GM21360 (cell line): ENCODE measurements at regions not wholly inside any gene's neighbourhood (a gene's known extent, or its start where the extent isn't known, plus 50 kb on each side); places are given as distances from the start of the nearest gene placed in this dataset.

Experiments used
- ATAC-seq: cut with Tn5 transposase; IDR thresholded peaks from one replicate; pipeline ENCODE4 v1.9.1; 2021; ENCODE audit warnings: mild to moderate bottlenecking, moderate library complexity; ENCODE audit not compliant: unreplicated experiment

DNA sequence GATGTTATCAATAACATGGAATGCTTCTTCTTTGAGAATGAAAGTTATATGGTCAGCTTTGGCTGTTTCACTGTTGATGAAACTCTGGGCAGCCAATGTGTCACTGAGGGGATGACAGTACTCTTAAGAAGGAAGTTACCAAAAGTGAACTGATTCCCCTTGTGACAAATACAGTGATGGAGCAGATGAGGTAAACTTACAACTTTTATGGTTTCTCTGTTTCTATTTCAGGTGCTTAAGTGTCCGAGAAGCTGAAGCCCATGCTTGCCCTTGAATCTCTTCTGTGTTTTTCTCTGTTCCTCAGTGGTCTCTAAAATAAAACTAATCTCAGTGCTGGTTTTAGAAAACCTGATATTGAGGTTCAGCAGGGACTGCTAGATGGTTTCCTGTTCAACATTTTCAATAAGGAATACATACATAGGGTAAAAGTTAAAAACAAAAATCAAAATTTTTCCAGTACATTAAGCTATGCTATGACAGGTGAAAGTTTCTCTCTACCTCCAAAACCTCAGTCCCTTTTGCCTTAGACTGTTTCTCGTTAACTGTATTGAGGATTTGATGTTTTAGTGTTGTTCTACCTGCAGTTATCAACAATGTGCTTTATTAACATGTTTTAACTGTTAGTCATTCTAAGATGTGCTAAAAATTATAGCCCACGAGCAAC lies 454.4 kb upstream of the ADGRL4 start:
- peak; percentile 98 for ATAC-seq

DNA sequence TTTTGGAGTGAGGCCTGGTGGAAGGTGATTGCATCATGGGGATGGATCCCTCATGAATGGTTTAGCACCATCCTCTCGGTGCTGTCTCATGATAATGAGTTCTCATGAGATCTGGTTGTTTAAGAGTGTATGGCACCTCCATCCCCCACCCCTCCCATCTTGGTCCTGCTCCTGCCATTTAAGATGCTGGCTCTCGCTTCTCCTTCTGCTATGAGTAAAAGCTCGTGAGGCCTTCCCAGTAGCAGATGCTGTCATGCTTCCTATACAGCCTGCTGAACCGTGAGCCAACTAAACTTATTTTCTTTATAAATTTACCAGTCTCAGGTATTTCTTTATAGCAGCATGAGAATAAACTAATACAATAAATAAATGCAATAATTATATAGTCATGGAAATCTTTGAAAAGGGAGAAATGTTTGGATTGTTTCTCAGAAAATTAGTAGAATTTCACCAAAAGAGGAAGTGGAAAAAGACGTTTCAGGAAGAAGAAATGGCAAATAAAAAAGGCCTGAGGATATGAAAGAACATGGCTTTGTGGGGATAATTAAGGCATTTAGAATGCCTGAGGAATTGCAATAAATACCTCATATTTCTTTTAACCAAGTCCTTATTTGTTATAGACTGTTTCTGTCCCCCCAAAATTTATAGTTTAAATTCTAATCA lies 451.2 kb upstream of the ADGRL4 start:
- ATAC-seq, result no peak

DNA sequence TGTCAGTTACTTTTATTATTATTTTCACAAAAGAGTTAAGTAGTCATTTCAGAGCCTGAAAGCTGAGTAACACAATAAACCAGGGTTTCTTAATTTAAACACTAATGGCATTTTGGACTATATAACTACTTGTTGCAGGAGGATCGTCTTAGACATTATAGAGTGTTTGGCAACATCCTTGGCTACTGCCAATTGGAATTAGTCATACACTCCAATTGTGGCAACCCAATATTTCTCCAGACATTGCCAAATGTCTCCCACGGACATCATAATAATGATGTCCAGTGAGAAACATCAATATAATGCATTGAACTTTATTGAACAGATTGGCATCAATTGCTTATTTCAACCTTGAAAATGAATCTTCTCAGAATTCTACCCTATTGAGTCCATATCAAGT lies 441.9 kb upstream of the ADGRL4 start:
- no peak for ATAC-seq

DNA sequence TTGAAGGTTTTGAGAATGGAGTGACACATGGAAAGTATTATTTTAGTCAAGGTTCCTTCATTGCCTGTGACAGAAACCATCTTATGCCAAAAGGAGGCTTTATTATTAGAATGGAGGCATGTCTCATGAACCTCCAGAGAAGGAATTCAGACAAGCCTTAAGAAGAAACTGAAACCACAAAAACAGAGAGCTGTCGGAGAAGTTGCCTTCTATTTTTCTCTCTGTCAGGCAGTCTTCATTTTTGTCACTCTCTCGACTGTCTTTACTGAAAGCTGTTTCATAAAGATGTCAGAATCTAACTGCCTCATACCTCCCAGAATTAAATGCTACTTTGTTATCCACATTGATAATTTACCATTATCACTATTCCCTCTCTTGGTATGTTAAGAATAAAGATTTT lies 434.7 kb upstream of the ADGRL4 start:
- no peak for ATAC-seq

DNA sequence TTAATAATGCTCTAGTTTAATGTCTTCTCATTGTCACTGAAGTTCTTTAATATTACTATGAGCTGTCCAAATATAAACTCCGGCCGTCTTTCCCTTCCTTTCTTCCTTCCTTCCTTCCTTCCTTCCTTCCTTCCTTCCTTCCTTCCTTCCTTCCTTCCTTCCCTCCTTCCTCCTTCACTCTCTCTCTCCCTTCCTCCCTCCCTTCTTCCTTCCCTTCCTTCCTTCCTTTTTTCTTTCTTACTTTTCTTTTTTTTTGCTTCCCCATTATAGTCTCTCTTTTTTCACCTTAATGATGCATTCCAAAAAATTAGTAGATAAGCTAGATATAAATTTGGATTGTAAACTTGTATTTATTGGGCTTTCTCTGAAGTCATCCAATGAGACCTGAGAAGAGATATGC lies 431.0 kb upstream of the ADGRL4 start:
- ATAC-seq, result no peak

DNA sequence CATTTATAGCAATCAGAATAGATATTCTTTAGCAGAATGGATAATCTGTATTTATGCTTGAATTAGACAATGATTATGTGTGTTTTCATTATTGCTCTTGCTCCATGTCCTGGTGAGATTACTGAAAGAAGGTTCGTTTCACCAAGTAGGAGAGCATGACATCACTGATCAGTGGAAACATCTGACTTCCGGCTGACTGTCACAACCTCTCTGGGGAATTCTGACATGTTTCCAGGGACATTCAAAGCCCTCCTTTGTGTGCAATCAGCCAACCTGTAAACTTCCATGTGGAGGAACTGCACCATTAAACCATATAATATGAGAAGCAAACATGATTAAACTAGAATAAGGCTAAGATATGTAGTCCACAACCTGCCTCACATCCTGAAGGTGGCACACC lies 424.8 kb upstream of the ADGRL4 start:
- no peak for ATAC-seq

DNA sequence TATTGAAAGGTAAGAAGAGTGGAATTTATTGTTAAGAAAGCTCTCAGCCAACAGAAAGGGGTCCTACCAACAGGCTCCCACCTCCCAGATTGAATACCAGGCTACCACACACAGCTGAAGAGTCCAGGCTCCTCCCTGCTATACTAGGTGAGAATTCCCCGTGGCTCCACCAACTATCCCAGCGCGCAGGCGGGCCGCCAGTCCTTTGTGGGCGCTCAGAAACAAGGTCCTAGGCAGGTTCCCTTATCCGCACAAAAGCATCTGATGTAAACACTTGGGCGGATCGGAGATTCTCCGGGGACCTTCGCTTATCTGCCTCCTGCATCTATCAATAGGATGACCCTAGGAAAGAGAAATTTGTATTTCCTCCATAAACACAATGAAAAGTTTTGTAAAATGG lies 423.9 kb upstream of the ADGRL4 start:
- no peak for ATAC-seq

DNA sequence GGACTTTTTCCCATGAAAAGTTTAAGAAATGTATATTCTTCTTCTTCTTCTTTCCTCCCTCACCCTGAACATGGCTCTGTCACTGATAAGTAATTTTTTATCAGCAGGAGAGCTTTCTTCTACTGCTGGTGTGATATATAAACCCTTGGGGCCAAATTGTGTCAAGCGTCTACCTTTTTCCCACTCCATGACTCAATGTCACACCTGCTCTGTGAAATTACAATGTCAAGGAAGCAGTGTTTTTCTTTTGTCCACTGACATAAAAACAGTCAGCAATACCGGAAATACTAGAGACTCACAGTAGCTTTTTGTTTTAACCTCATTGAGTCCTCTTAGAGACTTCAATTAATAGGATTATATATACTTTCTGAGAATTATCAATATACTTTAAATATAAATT lies 416.2 kb upstream of the ADGRL4 start:
- no peak for ATAC-seq

DNA sequence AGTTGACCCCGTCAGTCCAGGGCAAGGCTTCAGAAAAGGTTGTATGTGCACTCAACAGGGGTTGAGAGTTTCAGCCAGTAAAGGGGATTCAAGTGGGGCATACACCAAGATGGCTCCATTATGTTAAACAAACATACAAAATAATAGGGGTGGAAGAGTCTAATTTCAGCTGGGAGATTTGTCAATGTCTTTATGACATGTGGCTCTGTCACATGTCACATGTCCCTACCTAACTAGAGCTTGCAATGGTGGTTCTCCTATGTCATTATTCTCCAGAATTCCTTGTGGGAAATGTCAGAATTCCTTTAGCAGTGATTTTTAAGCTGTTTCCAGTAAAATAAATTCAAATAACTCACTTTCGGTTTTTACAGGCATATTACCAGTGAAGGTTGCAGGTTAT lies 392.0 kb upstream of the ADGRL4 start:
- no peak for ATAC-seq

DNA sequence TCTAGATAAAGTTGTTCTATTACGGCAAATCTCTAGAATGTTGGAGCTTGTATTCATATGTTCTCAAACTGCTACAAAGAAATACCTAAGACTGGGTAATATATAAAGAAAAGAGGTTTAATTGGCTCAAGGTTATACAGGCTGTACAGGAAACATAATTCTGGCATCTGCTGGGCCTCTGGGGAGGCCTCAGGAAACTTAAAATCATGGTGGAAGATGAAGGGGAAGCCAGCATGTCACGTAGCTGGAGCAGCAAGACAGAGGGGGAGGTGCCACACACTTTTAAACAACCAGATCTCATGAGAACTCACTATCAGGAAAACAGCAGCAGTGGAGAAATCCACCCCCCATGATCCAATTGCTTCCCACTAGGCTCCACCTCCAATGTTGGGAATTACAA lies 390.4 kb upstream of the ADGRL4 start:
- ATAC-seq, result no peak

DNA sequence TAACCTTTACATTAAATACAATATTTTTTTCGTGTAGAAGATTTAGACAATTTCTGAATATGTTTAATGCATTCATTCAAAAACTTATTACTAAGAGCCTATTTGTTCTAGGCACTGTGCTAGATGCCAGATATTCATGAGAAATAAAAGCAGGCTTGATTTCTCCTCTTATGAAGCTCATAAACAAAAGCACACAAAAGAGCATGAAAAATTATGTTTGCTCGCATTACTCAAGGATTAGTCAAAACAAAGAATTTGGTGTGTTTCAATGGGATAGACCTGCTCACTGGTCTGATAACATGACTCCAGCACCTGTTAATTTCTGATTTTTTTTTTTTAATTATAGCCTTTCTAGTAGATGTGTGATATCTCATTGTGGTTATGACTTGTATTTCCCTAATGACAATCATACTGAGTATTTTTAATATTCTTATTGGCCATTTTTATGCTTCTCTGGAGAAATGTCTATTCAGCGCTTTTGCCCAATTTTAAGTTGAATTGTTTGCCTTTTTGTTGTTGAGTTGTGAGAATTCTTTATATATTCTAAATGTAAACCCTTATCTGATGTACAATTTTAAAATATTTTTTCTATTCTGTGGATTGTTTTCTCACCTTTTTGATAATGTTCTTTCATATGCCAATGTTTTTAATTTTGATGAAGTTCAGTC lies 382.3 kb upstream of the ADGRL4 start:
- ATAC-seq, result no peak

DNA sequence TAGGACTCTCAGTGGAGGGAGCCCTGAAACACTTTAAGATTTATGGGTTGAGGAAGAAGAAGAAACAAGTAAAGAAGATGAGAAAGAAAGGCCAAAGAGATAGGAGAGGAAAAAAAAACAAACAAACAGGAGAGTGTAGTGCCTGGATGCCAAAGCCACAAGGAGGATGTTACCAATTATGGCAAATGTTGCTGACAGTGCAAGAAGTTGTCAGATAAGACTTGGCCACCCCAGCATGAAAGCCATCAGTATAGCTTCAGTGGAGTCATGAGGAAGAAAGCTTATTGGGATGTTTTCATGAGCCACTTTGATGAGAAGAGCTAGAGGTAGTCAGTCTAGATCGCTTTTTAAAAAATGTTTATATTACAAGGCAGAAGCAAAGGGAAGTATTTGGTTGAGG lies 380.2 kb upstream of the ADGRL4 start:
- ATAC-seq, result no peak

DNA sequence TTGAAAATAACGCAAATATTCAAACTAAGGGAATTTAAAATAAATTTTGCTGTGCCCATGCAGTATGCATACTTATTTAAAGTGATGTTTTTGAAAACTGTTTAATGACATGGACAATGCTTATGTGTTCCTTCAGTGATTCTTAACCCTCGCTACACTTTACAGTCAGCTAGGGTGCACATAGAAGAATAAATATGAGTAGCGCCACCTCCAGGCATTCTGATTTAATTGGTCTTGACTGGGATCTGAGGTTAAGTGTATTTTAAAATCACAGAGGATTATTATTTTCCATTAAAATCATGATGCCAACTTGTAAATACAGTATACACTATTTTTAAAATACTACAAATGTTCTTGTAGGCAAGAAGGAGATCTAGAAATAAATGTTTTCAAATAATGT lies 373.5 kb upstream of the ADGRL4 start:
- ATAC-seq, result no peak

DNA sequence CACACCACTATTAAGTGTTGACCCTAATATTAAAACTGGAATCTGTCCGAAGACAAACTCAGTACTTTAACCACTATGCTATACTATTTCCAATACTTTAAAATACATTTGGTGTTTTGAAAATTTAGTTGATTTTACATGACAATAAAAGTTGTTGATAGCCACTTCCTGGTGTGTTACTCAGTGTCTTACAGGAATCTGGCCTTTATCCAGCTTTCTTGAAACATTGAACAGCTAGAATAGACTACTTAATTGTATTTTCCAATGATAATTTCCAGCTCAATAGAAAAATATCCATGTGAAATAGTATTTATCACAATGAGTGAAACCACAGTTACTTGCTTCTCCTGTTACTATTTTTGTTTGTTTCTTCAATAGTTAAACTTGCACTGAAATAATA lies 369.6 kb upstream of the ADGRL4 start:
- ATAC-seq, result no peak

DNA sequence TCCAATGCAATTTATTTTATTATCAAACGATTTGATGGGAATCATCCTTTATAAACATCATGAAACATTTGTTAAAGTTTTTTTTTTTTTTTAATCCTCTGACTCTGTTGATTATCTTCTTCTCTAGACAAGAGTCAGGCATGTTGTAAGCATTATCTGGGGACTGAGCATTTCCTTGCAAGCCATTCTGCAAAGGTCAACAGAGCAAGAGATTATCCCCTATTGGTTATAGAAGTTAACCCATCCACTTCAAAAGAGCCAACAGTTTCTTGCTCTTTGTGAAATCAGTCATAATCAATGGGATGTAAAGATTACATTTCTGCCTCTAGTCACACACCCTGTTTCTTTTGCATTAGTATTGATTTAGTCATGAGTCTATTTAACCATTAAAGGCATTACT lies 368.8 kb upstream of the ADGRL4 start:
- no peak for ATAC-seq

DNA sequence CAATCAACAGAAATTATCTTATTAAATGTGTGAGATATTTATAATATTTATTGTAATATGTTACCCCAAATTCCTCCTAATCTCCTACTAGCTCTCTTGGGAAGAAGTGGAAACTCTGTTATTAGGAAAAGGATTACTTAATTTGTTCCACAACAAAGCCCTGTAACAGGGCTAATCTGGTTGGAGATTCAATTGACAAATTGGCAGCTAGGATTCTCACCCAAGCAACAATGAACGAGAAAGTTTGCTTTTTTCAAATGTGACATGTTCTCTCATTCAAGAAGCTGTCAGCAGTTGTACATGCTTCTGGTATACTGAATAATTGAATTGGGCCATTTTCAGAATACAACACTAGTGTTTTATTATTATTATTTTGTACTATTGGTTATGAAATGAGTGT lies 367.9 kb upstream of the ADGRL4 start:
- ATAC-seq, result no peak

DNA sequence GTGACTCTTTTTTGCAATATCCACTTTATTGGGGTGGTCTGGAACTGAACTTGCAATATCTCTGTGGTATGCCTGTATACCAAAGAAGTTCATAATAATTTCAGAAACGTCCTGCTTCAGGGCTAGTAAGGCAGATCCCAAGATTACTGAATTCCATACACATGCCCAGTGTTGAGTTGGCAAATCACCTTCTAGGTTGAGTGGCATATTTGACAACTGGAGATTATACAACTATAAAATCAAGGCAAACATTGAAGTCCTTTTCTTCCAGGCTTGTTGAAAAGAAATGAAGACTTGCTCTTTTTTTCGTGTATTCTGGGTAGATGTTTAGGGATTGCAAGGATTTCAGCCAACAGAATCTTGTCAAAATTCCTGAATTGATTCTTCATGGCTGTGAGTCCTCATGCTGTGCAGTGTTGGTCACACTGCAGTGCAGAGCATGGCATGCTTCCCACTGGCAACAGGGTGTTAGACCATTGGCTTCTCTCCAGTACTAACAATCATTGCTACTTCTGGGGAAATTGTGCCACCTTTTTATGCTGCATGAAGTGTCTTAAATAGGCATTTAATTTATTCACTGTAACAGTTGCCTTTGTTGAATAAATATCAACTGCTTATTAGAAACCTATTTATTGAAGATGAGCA lies 367.1 kb upstream of the ADGRL4 start:
- no peak for ATAC-seq

DNA sequence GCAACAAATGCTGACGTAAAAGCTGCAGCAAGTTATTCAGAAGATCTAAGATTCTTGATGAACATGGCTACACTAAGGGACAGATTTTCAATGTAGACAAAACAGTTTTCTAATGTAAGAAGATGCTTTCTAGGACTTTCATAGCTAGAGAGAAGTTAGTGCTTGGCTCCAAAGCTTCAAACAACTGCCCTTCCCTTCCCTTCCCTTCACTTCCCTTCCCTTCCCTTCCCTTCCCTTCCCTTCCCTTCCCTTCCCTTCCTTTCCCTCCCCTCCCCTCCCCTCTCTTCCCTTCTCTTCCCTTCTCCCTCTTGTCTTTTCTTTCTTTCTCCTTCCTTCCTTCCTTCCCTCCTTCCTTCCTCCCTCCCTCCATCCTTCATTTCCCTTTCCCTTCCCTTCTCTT lies 365.3 kb upstream of the ADGRL4 start:
- ATAC-seq, result no peak

DNA sequence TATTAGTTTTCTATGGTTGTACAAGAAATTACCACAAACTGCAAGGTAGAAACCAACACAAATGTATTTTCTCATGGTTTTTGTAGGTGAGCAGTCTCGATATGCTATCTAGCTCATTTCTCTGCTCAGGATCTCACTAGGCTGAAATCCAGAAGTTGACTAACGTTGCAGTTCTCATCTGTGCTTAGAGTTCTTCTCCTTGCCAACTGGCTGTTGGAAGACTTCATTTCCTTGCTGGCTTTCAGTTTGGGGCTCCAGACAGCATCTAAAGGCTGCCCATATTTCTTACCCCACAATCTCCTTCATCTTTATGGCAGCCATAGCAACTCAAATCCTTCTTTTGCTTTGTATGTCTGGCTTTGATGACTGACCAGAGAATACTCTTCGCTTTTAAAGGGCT lies 362.6 kb upstream of the ADGRL4 start:
- ATAC-seq, result no peak

DNA sequence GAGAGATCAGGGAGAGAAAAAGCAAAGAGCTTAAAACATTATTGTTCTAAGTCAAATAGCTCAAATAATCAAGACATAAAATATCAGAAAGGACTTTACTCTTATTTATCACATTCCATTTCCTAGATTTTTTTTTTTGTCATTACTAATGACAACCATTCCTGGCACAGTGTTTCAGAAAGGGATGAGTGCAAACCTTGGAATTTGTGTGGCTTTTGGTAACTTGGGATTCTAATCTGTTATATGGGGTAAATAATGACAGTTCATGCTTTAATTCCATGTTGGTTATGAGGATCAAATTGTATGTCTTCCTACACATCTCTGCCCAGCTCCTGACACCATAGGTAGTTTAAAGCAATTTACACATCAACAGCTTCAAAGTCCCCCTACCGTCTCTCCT lies 358.4 kb upstream of the ADGRL4 start:
- no peak for ATAC-seq

DNA sequence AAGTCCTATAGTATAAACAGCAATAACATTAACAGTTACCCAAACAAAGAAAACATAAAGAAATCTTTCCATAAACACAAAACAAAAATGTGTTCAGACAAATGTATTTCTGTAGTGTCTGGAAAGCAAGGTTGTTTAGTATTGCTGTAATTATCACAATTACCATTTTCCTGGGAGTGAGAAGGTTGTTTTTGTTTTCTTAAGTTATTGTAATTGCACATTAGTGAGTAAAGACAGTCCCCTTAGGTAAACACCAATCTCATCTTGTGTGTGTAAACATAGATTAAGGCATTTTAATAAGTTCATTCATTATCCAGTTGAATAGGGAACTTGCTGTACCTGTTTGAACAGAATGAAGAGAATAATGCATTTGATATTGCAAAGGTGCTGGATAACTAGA lies 356.9 kb upstream of the ADGRL4 start:
- ATAC-seq, result no peak

DNA sequence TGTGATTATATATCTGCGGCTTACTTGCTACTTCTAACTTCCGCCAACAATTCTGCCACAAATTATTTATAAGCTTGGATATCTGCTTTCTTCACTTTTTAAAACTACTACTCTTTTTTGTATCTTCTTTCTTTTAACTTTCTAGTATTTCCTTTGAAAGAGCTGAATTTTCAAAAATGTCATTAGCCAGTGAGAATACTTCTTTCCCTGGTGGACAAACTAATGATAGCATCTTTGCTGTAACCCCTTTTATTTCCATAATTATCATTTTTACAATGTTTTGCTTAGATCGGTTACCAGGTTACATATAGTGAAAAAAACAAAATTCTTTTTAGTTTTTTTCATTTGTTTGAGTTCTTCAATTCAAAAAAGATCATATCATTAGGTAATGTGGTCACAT lies 355.9 kb upstream of the ADGRL4 start:
- ATAC-seq, result no peak
